ENCODE measurements at regions not wholly inside any gene's neighbourhood (a gene's known extent, or its start where the extent isn't known, plus 50 kb on each side); places are given as distances from the start of the nearest gene placed in this dataset.
"Not testable (repeated sequence)": the region's sequence is repeated elsewhere in the genome, so short reads cannot be mapped to it uniquely, and the experiment has no call there.

DNA sequence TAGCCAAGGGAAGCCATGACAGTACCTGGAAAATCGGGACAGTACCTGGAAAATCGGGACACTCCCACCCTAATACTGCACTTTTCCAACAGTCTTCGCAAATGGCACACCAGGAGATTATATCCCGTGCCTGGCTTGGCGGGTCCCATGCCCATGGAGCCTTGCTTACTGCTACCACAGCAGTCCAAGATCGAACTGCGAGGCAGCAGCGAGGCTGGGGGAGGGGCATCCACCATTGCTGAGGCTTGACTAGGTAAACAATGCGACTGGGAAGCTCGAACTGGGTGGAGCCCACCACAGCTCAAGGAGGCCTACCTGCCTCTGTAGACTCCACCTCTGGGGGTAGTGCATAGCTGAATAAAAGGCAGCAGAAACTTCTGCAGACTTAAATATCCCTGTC, 238.9 kb upstream of the PRSS16 start:
- TF ChIP-seq, protein P1, sequence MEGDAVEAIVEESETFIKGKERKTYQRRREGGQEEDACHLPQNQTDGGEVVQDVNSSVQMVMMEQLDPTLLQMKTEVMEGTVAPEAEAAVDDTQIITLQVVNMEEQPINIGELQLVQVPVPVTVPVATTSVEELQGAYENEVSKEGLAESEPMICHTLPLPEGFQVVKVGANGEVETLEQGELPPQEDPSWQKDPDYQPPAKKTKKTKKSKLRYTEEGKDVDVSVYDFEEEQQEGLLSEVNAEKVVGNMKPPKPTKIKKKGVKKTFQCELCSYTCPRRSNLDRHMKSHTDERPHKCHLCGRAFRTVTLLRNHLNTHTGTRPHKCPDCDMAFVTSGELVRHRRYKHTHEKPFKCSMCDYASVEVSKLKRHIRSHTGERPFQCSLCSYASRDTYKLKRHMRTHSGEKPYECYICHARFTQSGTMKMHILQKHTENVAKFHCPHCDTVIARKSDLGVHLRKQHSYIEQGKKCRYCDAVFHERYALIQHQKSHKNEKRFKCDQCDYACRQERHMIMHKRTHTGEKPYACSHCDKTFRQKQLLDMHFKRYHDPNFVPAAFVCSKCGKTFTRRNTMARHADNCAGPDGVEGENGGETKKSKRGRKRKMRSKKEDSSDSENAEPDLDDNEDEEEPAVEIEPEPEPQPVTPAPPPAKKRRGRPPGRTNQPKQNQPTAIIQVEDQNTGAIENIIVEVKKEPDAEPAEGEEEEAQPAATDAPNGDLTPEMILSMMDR (IDR thresholded peaks at IDR 0.05; ENCODE audit: insufficient read depth, low read depth, low read length): not testable (repeated sequence)
- not testable (repeated sequence) for TF ChIP-seq EZH2 (IDR thresholded peaks at IDR 0.05; ENCODE audit: insufficient read depth, low read length)

Data from astrocyte (in vitro differentiated cells and primary cell).